Fibroblast of lung (primary cell): ENCODE measurements at regions not wholly inside any gene's neighbourhood (a gene's known extent, or its start where the extent isn't known, plus 50 kb on each side); places are given as distances from the start of the nearest gene placed in this dataset.

Experiments used
- DNase-seq, 2 donors: peaks; one replicate each; pipeline versions ENCODE4 v3.0.0 to v3.0.0-alpha.2; 2010; ENCODE audit warnings: low read depth in 2 of 2
- H2AFZ ChIP-seq: 2 replicates; pipeline ENCODE4 v1.5.1; 2012; ENCODE audit warnings: low read length, control low read depth, inconsistent platforms
- H3K27ac ChIP-seq: 2 replicates; pipeline ENCODE4 v1.5.1; 2011; ENCODE audit warnings: low read length, control low read depth; ENCODE audit not compliant: insufficient read depth
- H3K27me3 ChIP-seq: 2 replicates; pipeline ENCODE4 v1.5.1; 2011; ENCODE audit warnings: mild to moderate bottlenecking, low read length; ENCODE audit not compliant: control insufficient read depth, insufficient read depth
- H3K36me3 ChIP-seq: 2 replicates; pipeline ENCODE4 v1.5.1; 2011; ENCODE audit warnings: low read length; ENCODE audit not compliant: control insufficient read depth, insufficient read depth
- H3K4me1 ChIP-seq: 2 replicates; pipeline ENCODE4 v1.5.1; 2011; ENCODE audit warnings: low read length; ENCODE audit not compliant: control insufficient read depth, insufficient read depth; ENCODE audit errors: extremely low read depth
- H3K4me2 ChIP-seq: 2 replicates; pipeline ENCODE4 v1.5.1; 2011; ENCODE audit warnings: low read length, control low read depth; ENCODE audit not compliant: insufficient read depth; ENCODE audit errors: extremely low read depth
- H3K4me3 ChIP-seq, 4 experiments: fragments of 200-600 bp in 1 of 4; sonication (generic) in 1 of 4; replicated peaks in 1 of 4; 2 replicates each; pipeline ENCODE4 v1.5.1; 2011 to 2016; ENCODE audit warnings: low read length in 4 of 4, low read depth in 3 of 4, mild to moderate bottlenecking in 3 of 4, control low read depth in 2 of 4, inconsistent platforms in 1 of 4, mixed read lengths in 1 of 4; ENCODE audit not compliant: insufficient read depth in 1 of 4; ENCODE audit errors: control extremely low read depth in 1 of 4
- H3K79me2 ChIP-seq: 2 replicates; pipeline ENCODE4 v1.5.1; 2012; ENCODE audit warnings: mild to moderate bottlenecking, low read length, inconsistent platforms; ENCODE audit not compliant: control insufficient read depth, insufficient read depth
- H3K9ac ChIP-seq: 2 replicates; pipeline ENCODE4 v1.5.1; 2011; ENCODE audit warnings: mild to moderate bottlenecking, low read length, control low read depth; ENCODE audit not compliant: insufficient read depth
- H3K9me3 ChIP-seq: 2 replicates; pipeline ENCODE4 v1.5.1; 2012; ENCODE audit warnings: low read depth, low read length; ENCODE audit not compliant: control insufficient read depth, insufficient read depth
- H4K20me1 ChIP-seq: 2 replicates; pipeline ENCODE4 v1.5.1; 2011; ENCODE audit warnings: low read length; ENCODE audit not compliant: control insufficient read depth, insufficient read depth; ENCODE audit errors: extremely low read depth
- CTCF ChIP-seq, 2 donors: IDR thresholded peaks in 1 of 2; conservative IDR thresholded peaks in 1 of 2; 1 replicate in 1 of 2; 2 replicates in 1 of 2; pipeline ENCODE4 v1.5.1; 2011 to 2012; ENCODE audit warnings: low read length in 2 of 2, control low read depth in 1 of 2, inconsistent platforms in 1 of 2, low read depth in 1 of 2, mild to moderate bottlenecking in 1 of 2
- EZH2 ChIP-seq: IDR thresholded peaks from 2 replicates; pipeline ENCODE4 v1.5.1; 2012; ENCODE audit warnings: low read length, control low read depth, mild to moderate bottlenecking; ENCODE audit errors: missing control alignments

GRCh38 chr14:82879949-82880535 is 1346.4 kb upstream of the SEL1L start:
- no peak for DNase-seq
- Histone ChIP-seq H3K4me1 (no peaks in the 10 kb centered on the region), H3K79me2 (no peaks in the 10 kb centered on the region), H3K36me3 (no peaks in the 10 kb centered on the region), H3K9me3 (no peaks in the 10 kb centered on the region), H4K20me1 (no peaks in the 10 kb centered on the region), H3K9ac (no peak overlapping the region), H3K27ac (no peak overlapping the region), H3K4me2 (no peak overlapping the region), H3K27me3 (no peaks in the 10 kb centered on the region), H3K4me3 (no peak overlapping the region), H2AFZ (no peak overlapping the region)
- TF ChIP-seq EZH2 = no peak
- TF ChIP-seq CTCF (conservative IDR thresholded peaks at IDR 0.05 in 1 of 2, IDR thresholded peaks at IDR 0.05 in 1 of 2; ENCODE audit: low read depth in 1 of 2, low read length in 2 of 2) = no peak

GRCh38 chr14:82886670-82887069 is 1353.0 kb upstream of the SEL1L start:
- Histone ChIP-seq H3K4me1 (no peaks in the 10 kb centered on the region), H3K79me2 (no peaks in the 10 kb centered on the region), H3K27me3 (no peaks in the 10 kb centered on the region), H3K9me3 (no peaks in the 10 kb centered on the region), H3K36me3 (no peaks in the 10 kb centered on the region), H3K27ac (no peak overlapping the region), H3K4me2 (no peak overlapping the region), H3K4me3 (no peak overlapping the region), H4K20me1 (no peaks in the 10 kb centered on the region), H3K9ac (no peak overlapping the region), H2AFZ (no peak overlapping the region)
- TF ChIP-seq CTCF (conservative IDR thresholded peaks at IDR 0.05 in 1 of 2, IDR thresholded peaks at IDR 0.05 in 1 of 2; ENCODE audit: low read depth in 1 of 2, low read length in 2 of 2) = no peak
- no peak for TF ChIP-seq EZH2
- no peak for DNase-seq

- Histone ChIP-seq H3K9ac (no peak overlapping the region), H3K9me3 (no peaks in the 10 kb centered on the region), H3K4me2 (no peak overlapping the region), H2AFZ (no peak overlapping the region), H3K79me2 (no peaks in the 10 kb centered on the region), H3K4me3 (no peak overlapping the region), H3K4me1 (no peaks in the 10 kb centered on the region), H4K20me1 (no peaks in the 10 kb centered on the region), H3K27me3 (no peaks in the 10 kb centered on the region), H3K27ac (no peak overlapping the region), H3K36me3 (no peaks in the 10 kb centered on the region)
- TF ChIP-seq EZH2 (no peak), CTCF (conservative IDR thresholded peaks at IDR 0.05 in 1 of 2, IDR thresholded peaks at IDR 0.05 in 1 of 2; ENCODE audit: low read depth in 1 of 2, low read length in 2 of 2) (no peak)
- no peak for DNase-seq
Measured at GRCh38 chr14:82889701-82890100, 1356.0 kb upstream of the SEL1L start.
